ENCODE measurements at regions not wholly inside any gene's neighbourhood (a gene's known extent, or its start where the extent isn't known, plus 50 kb on each side); places are given as distances from the start of the nearest gene placed in this dataset.

DNA sequence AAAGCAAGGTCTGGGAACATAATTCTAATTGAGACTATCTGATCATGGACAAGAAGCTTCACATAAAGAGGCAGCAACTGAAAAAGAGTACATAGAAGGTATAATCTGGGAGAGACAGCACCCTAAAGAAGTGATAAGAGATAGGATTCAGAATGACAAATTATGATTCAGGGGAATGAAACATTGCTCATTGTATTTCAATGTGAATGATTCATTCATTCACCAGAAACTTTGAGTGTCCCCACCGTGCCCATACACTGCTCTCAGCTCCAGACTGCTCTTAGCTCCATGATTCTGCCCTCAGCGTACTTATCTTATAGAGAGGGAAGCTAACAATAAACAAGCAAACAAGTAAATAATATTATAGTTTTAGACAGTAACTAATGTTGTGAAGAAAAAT is 329.3 kb upstream of the IRAK1BP1 start:
- TF ChIP-seq TAF1 (IDR thresholded peaks at IDR 0.05; ENCODE audit: low read depth, low read length) (no peak), POLR2AphosphoS5 (IDR thresholded peaks at IDR 0.05; ENCODE audit: low read depth, low read length) (no peak), POLR2A (IDR thresholded peaks at IDR 0.05; ENCODE audit: low read depth, low read length) (no peak)
